Large intestine (tissue), 3 donors: ENCODE measurements at regions not wholly inside any gene's neighbourhood (a gene's known extent, or its start where the extent isn't known, plus 50 kb on each side); places are given as distances from the start of the nearest gene placed in this dataset.

Experiments used
- DNase-seq, 2 donors: peaks; one replicate each; pipeline versions ENCODE4 v3.0.0 to v3.0.0-alpha.2; 2013
- H3K27ac ChIP-seq: one replicate; pipeline ENCODE4 v1.5.1; 2013; ENCODE audit warnings: low read length
- H3K27me3 ChIP-seq: 2 replicates; pipeline ENCODE4 v1.6.1; 2013; ENCODE audit warnings: low read length; ENCODE audit not compliant: control insufficient read depth, insufficient read depth
- H3K36me3 ChIP-seq: 2 replicates; pipeline ENCODE4 v1.6.1; 2013; ENCODE audit warnings: low read length; ENCODE audit not compliant: control insufficient read depth, insufficient read depth
- H3K4me1 ChIP-seq: one replicate; pipeline ENCODE4 v1.6.1; 2013; ENCODE audit warnings: low read length; ENCODE audit not compliant: control insufficient read depth, insufficient read depth
- H3K4me3 ChIP-seq: one replicate; pipeline ENCODE4 v1.5.1; 2013; ENCODE audit warnings: low read length
- H3K9me3 ChIP-seq: one replicate; pipeline ENCODE4 v1.6.1; 2013; ENCODE audit warnings: mild to moderate bottlenecking, low read depth, low read length, moderate library complexity; ENCODE audit not compliant: control insufficient read depth
- WGBS: methylation state at CpG from one replicate; pipeline ENCODE4 v1.1.5; 2013; ENCODE audit warnings: low lambda C conversion rate; ENCODE audit not compliant: insufficient coverage; 5-methylcytosine and 5-hydroxymethylcytosine counted together

DNA sequence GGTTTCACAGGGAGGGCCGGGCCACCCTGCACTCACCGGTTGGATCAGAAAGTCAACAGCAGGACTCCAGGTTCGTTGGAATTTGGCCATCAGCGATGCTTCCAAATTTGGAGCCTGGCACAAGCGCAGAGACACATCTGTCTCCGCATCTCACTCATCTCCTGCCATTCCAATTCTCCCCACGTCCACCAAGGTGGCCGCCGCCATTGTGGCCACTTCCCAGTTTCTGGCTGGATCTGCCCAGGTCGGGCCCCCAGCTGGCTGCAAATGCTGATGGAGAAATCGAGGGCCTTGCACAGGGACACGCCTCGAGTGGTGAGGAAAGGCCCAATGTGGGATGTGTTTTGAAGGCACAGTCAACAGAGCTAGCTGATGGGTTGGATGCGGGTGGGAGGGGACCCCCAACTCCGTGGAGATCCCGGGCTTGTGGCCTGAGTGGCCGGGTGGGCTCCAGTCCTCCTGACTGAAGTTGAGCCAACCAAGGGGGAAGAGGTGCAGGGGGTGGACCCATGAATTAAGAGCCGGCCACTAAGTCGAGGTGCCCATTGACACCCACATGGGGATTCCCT is 102.7 kb downstream of the CRYAA start:
- no peak overlapping the region for H3K27ac ChIP-seq
- no peaks in the 10 kb centered on the region for H3K36me3 ChIP-seq
- H3K4me1 ChIP-seq: peaks cover 23% of the 10 kb centered on the region
- no peak for DNase-seq
- H3K4me3 ChIP-seq: no peak overlapping the region
- peaks cover 2% of the 10 kb centered on the region for H3K27me3 ChIP-seq
- no peaks in the 10 kb centered on the region for H3K9me3 ChIP-seq
- WGBS: no CpG with 5 or more reads among the region's 19 CpGs

DNA sequence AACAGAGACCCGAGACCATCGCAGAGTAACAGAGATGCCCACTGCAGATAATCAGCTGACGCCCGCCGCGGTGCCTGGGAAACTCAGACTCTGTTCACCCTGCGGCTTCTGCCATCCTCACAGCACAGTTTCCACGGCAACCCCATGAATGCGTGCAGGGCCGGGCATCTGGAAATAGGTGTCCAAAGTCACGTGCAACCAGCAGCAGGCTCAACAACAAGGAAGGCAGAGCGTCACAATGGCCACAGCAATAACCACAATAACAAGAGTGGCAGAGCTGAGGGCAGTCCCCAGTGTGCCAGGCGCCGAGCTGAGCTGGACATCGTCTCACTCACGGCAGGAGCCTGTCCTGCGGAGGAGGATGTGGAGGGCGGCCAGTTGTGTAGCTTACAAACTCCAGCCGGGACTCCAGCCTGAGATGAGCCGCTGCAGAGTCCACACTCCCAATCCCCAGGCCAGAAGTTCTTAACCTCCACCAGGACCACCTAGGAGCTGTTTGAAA is 102.0 kb downstream of the CRYAA start:
- H3K27ac ChIP-seq: no peak overlapping the region
- peaks cover 2% of the 10 kb centered on the region for H3K27me3 ChIP-seq
- DNase-seq: no peak
- no CpG with 5 or more reads among the region's 20 CpGs for WGBS
- H3K36me3 ChIP-seq: no peaks in the 10 kb centered on the region
- peaks cover 26% of the 10 kb centered on the region for H3K4me1 ChIP-seq
- no peak overlapping the region for H3K4me3 ChIP-seq
- H3K9me3 ChIP-seq: no peaks in the 10 kb centered on the region

DNA sequence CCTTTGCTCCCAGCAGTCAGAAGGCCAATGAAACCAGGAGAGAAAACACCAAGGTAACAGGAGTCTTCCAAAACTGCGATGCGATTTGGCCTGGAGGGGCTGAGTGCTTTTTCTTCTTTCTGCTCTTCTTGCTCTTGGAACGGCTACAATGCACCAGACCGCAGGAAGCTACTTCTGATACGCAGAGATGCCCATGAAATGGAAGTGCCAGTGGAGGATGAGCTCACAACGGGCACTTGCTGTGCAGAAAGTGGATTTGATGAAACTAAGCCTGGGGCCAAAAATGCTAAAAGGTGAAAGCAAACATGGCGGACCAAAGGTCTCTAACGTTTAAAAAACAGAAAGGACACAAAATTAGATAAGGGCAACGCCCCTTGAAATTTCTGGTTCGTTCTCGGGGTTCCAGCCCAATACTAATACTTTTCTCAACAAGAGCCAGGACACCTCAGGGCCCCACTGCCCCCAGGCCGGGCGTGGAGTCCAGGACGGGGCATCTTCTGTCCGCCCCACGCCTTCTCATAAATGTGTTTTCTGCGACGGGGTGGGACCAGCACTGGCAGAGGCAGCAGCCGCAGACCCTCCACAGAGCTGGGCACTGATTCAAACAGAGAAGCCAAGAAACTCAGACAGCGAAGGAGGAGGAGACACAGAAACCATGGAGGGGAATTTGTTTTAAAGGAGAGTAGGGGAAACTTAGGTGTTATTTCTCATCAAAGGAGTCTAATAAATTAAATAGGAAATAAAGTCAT is 101.3 kb downstream of the CRYAA start:
- whole genome bisulfite sequencing: no CpG with 5 or more reads among the region's 20 CpGs
- Histone ChIP-seq H3K9me3 (no peaks in the 10 kb centered on the region), H3K27me3 (peaks cover 2% of the 10 kb centered on the region), H3K4me1 (peaks cover 22% of the 10 kb centered on the region), H3K36me3 (no peaks in the 10 kb centered on the region), H3K27ac (no peak overlapping the region), H3K4me3 (no peak overlapping the region)
- DNase-seq: no peak

DNA sequence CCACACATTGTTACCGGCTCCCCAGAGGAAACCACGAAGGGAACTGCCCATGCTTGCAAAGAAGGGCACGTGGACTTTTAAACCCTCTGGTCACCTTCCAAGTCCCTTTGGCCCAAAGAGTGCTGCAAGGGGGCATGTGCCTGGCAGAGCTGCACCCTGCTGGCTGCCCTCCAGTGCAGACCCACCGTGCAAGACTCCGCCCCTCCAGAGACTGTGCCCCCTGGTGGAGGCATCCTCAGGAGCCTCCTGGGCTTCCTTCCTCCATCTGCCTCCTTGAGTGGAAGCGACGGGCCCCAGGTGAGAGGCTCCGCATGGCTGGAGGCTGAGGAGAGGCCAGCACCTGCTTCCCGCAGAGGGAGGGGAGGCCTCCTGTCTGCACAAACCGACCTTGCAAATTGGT is 100.6 kb downstream of the CRYAA start:
- Histone ChIP-seq H3K4me3 (no peak overlapping the region), H3K9me3 (no peaks in the 10 kb centered on the region), H3K4me1 (peaks cover 15% of the 10 kb centered on the region), H3K27me3 (peaks cover 2% of the 10 kb centered on the region), H3K36me3 (no peaks in the 10 kb centered on the region), H3K27ac (no peak overlapping the region)
- no peak for DNase-seq
- WGBS: no CpG with 5 or more reads among the region's 10 CpGs

DNA sequence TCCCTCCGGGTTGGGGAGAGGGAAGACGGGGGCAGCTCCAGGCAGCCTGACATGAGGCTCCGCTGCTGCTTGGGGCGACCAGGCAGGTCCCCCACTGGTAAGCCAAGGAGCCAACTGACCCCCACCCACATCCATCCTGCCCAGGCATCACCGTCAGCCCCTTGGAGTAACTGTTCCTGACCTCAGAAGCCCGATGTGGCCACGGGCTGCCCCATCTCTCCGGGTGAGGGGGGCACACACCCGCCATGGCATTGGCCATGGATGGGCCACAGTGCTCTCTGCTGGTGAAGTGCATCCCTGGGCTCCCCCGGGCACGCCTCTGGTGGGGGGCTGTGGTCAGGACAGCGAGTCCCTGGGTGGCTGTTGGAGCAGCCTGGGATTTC is 100.0 kb downstream of the CRYAA start:
- peaks cover 9% of the 10 kb centered on the region for H3K4me1 ChIP-seq
- H3K27ac ChIP-seq: no peak overlapping the region
- no peak for DNase-seq
- H3K36me3 ChIP-seq: no peaks in the 10 kb centered on the region
- whole genome bisulfite sequencing: no CpG with 5 or more reads among the region's 12 CpGs
- peaks cover 2% of the 10 kb centered on the region for H3K27me3 ChIP-seq
- no peak overlapping the region for H3K4me3 ChIP-seq
- no peaks in the 10 kb centered on the region for H3K9me3 ChIP-seq

DNA sequence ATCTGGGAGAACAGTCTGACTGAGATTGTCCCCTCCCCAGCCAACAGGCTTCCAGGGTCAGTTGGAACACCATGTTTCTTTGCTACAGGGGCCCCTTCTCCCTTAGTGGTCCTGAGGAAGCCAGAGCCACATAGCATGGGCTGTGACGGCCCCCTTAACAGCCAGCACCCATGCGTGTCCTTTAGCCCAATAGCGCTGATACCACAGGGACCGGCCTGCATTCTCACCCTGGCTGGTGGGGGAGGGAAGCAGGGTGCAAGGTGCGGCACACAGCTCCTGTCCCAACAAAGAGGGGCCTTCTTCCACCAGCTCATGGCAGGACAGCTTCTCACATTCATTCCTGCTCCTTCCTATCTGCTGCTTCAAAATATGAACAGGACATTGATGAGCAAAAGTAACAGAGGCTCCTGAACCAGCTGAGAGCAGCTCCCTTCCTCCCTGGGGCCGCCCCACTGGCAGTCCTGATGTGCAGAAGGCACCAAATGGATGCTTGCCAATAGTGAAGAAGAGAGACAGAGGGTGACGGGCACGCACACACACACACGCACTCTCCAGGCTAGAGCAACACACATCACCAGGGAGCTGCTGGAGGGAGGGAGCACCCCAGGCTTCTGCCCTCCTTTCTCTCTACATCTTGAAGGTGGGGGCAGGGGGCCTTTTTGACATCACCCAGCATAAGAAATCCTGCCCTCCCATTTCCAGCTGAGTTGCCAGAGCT is 99.4 kb downstream of the CRYAA start:
- H3K27me3 ChIP-seq: peaks cover under 1% of the 10 kb centered on the region
- H3K27ac ChIP-seq: no peak overlapping the region
- DNase-seq: no peak
- H3K4me3 ChIP-seq: no peak overlapping the region
- peaks cover 6% of the 10 kb centered on the region for H3K4me1 ChIP-seq
- no peaks in the 10 kb centered on the region for H3K9me3 ChIP-seq
- no CpG with 5 or more reads among the region's 9 CpGs for WGBS
- no peaks in the 10 kb centered on the region for H3K36me3 ChIP-seq

DNA sequence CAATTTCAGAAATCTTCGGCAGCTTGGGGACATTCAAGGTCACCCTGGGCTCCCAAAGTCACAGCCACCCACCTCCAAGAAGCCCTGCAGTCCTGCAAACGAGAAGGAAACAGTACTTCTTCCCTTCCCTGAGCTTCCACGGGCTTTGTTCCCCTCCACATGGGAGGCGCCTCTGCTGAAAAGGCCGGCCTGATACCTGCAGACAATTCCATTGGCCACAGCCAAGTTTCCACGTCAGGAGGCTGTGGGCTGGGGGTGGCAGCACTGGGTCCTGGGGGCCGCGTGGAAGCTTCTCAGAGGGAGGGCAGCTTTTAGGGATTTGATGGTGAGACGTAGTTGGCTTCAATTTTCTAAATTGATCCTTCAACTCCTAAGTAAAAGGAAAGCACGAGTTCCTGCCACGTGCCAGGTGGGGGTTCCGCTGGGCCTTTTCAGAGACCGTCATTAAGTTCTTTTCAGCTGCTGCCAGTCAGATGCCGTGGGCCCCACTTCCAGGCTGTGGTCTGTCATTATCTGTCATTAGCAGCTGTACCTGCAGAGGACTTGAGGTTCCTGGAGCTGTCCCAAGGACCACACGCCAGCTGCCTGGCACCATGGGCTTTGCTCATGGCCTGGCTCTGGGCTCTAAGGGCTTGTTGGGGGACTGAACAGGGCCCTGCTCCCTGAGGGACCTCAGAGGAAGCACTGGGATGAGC is 98.7 kb downstream of the CRYAA start:
- WGBS: no CpG with 5 or more reads among the region's 15 CpGs
- Histone ChIP-seq H3K27me3 (no peaks in the 10 kb centered on the region), H3K27ac (no peak overlapping the region), H3K36me3 (no peaks in the 10 kb centered on the region), H3K4me1 (peaks cover 6% of the 10 kb centered on the region), H3K9me3 (peaks cover 2% of the 10 kb centered on the region), H3K4me3 (no peak overlapping the region)
- no peak for DNase-seq

DNA sequence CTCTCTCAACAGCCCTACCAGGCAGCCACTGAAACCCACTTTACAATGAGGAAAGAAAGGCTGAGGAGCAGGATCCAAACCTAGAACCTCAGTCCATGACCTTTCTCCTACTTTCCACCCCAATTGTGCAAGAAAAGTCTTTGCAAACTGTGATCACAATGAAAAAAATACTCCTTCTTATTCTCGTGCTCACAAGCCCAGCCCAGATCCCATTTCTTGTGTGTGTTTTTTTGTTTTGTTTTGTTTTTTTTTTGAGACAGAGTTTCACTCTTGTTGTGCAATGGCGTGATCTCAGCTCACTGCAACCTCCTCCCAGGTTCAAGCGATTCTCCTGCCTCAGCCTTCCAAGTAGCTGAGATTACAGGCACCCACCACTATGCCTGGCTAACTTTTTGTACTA is 97.7 kb downstream of the CRYAA start:
- Histone ChIP-seq H3K9me3 (peaks cover 6% of the 10 kb centered on the region), H3K4me3 (no peak overlapping the region), H3K27ac (no peak overlapping the region), H3K36me3 (no peaks in the 10 kb centered on the region), H3K27me3 (no peaks in the 10 kb centered on the region), H3K4me1 (peaks cover 6% of the 10 kb centered on the region)
- no CpG with 5 or more reads among the region's 3 CpGs for WGBS
- DNase-seq: peak in 1 of 2 donors; percentile 39

DNA sequence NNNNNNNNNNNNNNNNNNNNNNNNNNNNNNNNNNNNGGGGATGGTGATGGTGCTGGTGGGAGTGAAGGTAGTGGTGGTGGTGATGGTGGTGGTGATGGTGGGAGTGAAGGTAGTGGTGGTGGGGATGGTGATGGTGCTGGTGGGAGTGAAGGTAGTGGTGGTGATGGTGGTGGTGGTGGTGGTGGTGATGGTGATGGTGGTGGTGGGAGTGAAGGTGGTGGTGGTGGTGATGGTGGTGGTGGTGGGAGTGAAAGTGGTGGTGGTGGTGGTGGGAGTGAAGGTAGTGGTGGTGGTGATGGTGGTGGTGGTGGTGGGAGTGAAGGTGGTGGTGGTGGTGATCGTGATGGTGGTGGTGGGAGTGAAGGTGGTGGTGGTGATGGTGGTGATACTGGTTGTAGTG is 93.6 kb downstream of the CRYAA start:
- no CpG with 5 or more reads among the region's 1 CpG for WGBS

More for the DNA sequence above, 93.6 kb downstream of the CRYAA start:
- Histone ChIP-seq H3K27ac (no peak overlapping the region), H3K27me3 (no peaks in the 10 kb centered on the region), H3K4me1 (peaks cover 3% of the 10 kb centered on the region), H3K4me3 (no peak overlapping the region), H3K36me3 (no peaks in the 10 kb centered on the region), H3K9me3 (peaks cover 6% of the 10 kb centered on the region)
- DNase-seq: no peak
